ENCODE measurements at regions not wholly inside any gene's neighbourhood (a gene's known extent, or its start where the extent isn't known, plus 50 kb on each side); places are given as distances from the start of the nearest gene placed in this dataset.
"Not testable (repeated sequence)": the region's sequence is repeated elsewhere in the genome, so short reads cannot be mapped to it uniquely, and the experiment has no call there.

- TF ChIP-seq CTCF (IDR thresholded peaks at IDR 0.05; ENCODE audit: insufficient read depth, low read depth, low read length); EZH2 (IDR thresholded peaks at IDR 0.05; ENCODE audit: insufficient read depth, low read length): not testable (repeated sequence)
These were observed 113.8 kb upstream of the CCZ1B start for GRCh38 chr7:6939896-6940295.

Measured in astrocyte (in vitro differentiated cells and primary cell).